ENCODE measurements at regions not wholly inside any gene's neighbourhood (a gene's known extent, or its start where the extent isn't known, plus 50 kb on each side); places are given as distances from the start of the nearest gene placed in this dataset.

GRCh38 chr4:74653331-74654229, 140.7 kb downstream of the BTC start:
- DNase-seq, result no peak

- DNase-seq, result no peak
Observed at GRCh38 chr4:74654230-74654681, 140.1 kb downstream of the BTC start.

- DNase-seq, result no peak
Observed at GRCh38 chr4:74656596-74656995, 137.7 kb downstream of the BTC start.

- no peak for DNase-seq
Observed at GRCh38 chr4:74658116-74658515, 136.2 kb downstream of the BTC start.

GRCh38 chr4:74659576-74660411, 134.5 kb downstream of the BTC start:
- DNase-seq, result no peak

- no peak for DNase-seq
Observed at GRCh38 chr4:74660866-74661265, 133.5 kb downstream of the BTC start.

GRCh38 chr4:74661427-74662201, 132.7 kb downstream of the BTC start:
- no peak for DNase-seq

GRCh38 chr4:74663631-74664030, 130.7 kb downstream of the BTC start:
- no peak for DNase-seq

- no peak for DNase-seq
Observed at GRCh38 chr4:74665346-74665745, 129.0 kb downstream of the BTC start.

- no peak for DNase-seq
Observed at GRCh38 chr4:74665876-74666275, 128.4 kb downstream of the BTC start.

- DNase-seq, result no peak
Observed at GRCh38 chr4:74667438-74667837, 126.9 kb downstream of the BTC start.

GRCh38 chr4:74667944-74668343, 126.4 kb downstream of the BTC start:
- DNase-seq, result no peak

GRCh38 chr4:74669702-74670101, 124.6 kb downstream of the BTC start:
- no peak for DNase-seq

GRCh38 chr4:74670583-74670982, 123.7 kb downstream of the BTC start:
- DNase-seq, result no peak

- DNase-seq, result peak; percentile 67
Observed at GRCh38 chr4:74671080-74671698, 123.1 kb downstream of the BTC start.

GRCh38 chr4:74674750-74675149, 119.6 kb downstream of the BTC start:
- no peak for DNase-seq

GRCh38 chr4:74675673-74676279, 118.5 kb downstream of the BTC start:
- DNase-seq, result peak; percentile 46

GRCh38 chr4:74682567-74683359, 111.6 kb downstream of the BTC start:
- DNase-seq, result no peak

- DNase-seq, result no peak
Observed at GRCh38 chr4:74692972-74693371, 101.4 kb downstream of the BTC start.
